ENCODE measurements at regions not wholly inside any gene's neighbourhood (a gene's known extent, or its start where the extent isn't known, plus 50 kb on each side); places are given as distances from the start of the nearest gene placed in this dataset.

- Histone ChIP-seq H4K20me1 (ENCODE audit: insufficient read depth) (no peaks in the 10 kb centered on the region), H3K4me1 (replicated peaks; ENCODE audit: insufficient read depth) (no peaks in the 10 kb centered on the region), H3K79me2 (ENCODE audit: low read depth) (no peaks in the 10 kb centered on the region), H3K36me3 (ENCODE audit: low read depth) (no peaks in the 10 kb centered on the region), H3K4me3 (no peak overlapping the region), H2AFZ (no peak overlapping the region), H3K27me3 (ENCODE audit: insufficient read depth, low read depth) (0 out of 2 replicates have a peak, but pooled peaks cover 12% of the 10 kb centered on the region), H3F3A (ENCODE audit: insufficient read depth, low read depth) (no peaks in the 10 kb centered on the region), H3K27ac (no peak overlapping the region), H3K9me3 (ENCODE audit: insufficient read depth, low read depth) (no peaks in the 10 kb centered on the region), H3K9me2 (ENCODE audit: insufficient read depth) (no peaks in the 10 kb centered on the region; the same call in 1 of the 2 replicates), H3K4me2 (no peak overlapping the region)
- no TSS peak for BruUV-seq (replicated peaks)
- no peak for TF ChIP-seq EZH2 (IDR thresholded peaks at IDR 0.05; ENCODE audit: low read depth)
- no peak for TF ChIP-seq CTCF (conservative IDR thresholded peaks at IDR 0.05)
- POLR2A ChIA-PET (ENCODE audit: unreplicated experiment) = no interaction called here
- no peak for DNase-seq
- intact Hi-C loops (cut with micrococcal nuclease; ENCODE audit: unreplicated experiment) = no loop called here
- CTCF ChIA-PET = no interaction called here
Measured at GRCh38 chr19:28530406-28531035, 682.4 kb downstream of the UQCRFS1 start.

DNA sequence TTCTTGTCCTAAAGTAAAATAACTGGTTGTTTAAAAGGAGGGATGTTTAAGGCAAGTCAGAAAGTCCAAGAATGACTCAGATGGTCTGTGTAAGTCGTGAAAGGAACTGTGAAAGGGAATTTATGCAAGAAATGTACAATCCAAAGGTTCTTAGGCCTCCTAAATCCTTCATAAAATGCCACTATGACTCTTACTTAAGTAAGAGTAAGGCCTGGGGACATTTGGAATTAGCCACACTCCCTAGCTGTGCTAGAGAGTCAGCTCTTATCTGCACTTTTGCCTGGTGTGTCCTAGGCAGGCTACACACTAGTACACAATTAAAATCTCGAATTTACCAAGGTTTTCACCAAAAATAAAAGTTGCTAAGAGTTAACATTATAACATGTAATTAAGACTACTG is 686.9 kb downstream of the UQCRFS1 start:
- H3K27me3 ChIP-seq (ENCODE audit: insufficient read depth, low read depth) = peaks cover 25% of the 10 kb centered on the region
- H3K4me1 ChIP-seq (replicated peaks; ENCODE audit: insufficient read depth) = no peaks in the 10 kb centered on the region
- no peak for TF ChIP-seq EZH2 (IDR thresholded peaks at IDR 0.05; ENCODE audit: low read depth)
- no peak for TF ChIP-seq CTCF (conservative IDR thresholded peaks at IDR 0.05)
- intact Hi-C loops (cut with micrococcal nuclease; ENCODE audit: unreplicated experiment) = no loop called here
- no peaks in the 10 kb centered on the region for H3K36me3 ChIP-seq (ENCODE audit: low read depth)
- H3F3A ChIP-seq (ENCODE audit: insufficient read depth, low read depth) = no peaks in the 10 kb centered on the region
- no peaks in the 10 kb centered on the region for H3K79me2 ChIP-seq (ENCODE audit: low read depth)
- no peaks in the 10 kb centered on the region for H4K20me1 ChIP-seq (ENCODE audit: insufficient read depth)
- POLR2A ChIA-PET (ENCODE audit: unreplicated experiment) = no interaction called here
- BruUV-seq (replicated peaks) = no TSS peak
- H3K27ac ChIP-seq = no peak overlapping the region
- H3K9me3 ChIP-seq (ENCODE audit: insufficient read depth, low read depth) = no peaks in the 10 kb centered on the region
- no peak for DNase-seq
- no peak overlapping the region for H2AFZ ChIP-seq
- H3K4me2 ChIP-seq = no peak overlapping the region
- no peak overlapping the region for H3K4me3 ChIP-seq
- CTCF ChIA-PET = no interaction called here
- H3K9me2 ChIP-seq (ENCODE audit: insufficient read depth) = no peaks in the 10 kb centered on the region; the same call in 1 of the 2 replicates

DNA sequence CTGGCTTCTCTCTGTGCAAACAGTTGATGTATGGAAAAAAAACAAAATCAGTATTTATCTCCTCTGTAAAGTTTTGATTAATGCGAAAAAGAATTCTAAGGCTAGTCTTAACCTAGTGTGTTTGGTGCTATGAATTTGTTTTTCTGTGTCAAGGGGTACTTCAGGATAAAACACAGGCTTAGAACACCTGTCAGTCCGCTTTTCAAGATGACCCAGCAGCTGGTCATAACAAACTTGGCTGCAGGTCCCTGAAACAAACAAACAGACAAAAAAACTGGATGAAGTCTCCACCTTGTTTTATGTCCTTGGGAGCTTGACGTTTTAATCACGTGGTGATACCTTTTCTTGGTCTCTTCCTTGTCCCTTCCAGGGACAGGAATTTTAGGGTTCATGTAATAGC is 689.3 kb downstream of the UQCRFS1 start:
- H3K27me3 ChIP-seq (ENCODE audit: insufficient read depth, low read depth) = peaks cover 48% of the 10 kb centered on the region
- no peaks in the 10 kb centered on the region for H3K9me3 ChIP-seq (ENCODE audit: insufficient read depth, low read depth)
- H3K79me2 ChIP-seq (ENCODE audit: low read depth) = no peaks in the 10 kb centered on the region
- POLR2A ChIA-PET (ENCODE audit: unreplicated experiment) = no interaction called here
- H3K36me3 ChIP-seq (ENCODE audit: low read depth) = no peaks in the 10 kb centered on the region
- no peaks in the 10 kb centered on the region for H3K9me2 ChIP-seq (ENCODE audit: insufficient read depth)
- H3K4me1 ChIP-seq (replicated peaks; ENCODE audit: insufficient read depth) = no peaks in the 10 kb centered on the region
- CTCF ChIA-PET = no interaction called here
- intact Hi-C loops (cut with micrococcal nuclease; ENCODE audit: unreplicated experiment) = no loop called here
- no peaks in the 10 kb centered on the region for H3F3A ChIP-seq (ENCODE audit: insufficient read depth, low read depth)
- no TSS peak for BruUV-seq (replicated peaks)
- no peak for TF ChIP-seq CTCF (conservative IDR thresholded peaks at IDR 0.05)
- no peak for TF ChIP-seq EZH2 (IDR thresholded peaks at IDR 0.05; ENCODE audit: low read depth)
- no peak overlapping the region for H3K4me3 ChIP-seq
- no peak for DNase-seq
- H4K20me1 ChIP-seq (ENCODE audit: insufficient read depth) = no peaks in the 10 kb centered on the region
- H3K4me2 ChIP-seq = no peak overlapping the region
- no peak overlapping the region for H3K27ac ChIP-seq
- no peak overlapping the region for H2AFZ ChIP-seq

Data from PC-9 (cell line).